ENCODE measurements at regions not wholly inside any gene's neighbourhood (a gene's known extent, or its start where the extent isn't known, plus 50 kb on each side); places are given as distances from the start of the nearest gene placed in this dataset.

DNA sequence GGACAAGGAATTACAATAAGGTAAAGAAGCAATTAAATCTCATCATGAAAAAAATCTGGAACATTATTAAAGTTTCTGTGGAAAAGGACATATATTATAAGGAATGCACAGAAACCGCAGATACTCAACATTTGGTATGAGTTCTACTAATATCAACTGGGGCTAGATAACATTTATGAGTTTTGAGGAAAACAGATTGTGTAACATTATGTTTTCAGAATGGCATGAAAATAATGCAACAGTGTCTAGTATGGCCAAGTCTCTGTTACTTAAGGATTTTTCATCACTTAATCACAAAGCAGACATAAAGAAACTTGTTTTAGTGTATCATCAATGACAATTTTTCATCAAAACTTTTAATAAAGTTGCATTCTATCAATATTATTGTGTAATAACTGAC, 785.0 kb downstream of the GLUD2 start:
- Histone ChIP-seq H3K9me3 (ENCODE audit: control insufficient read depth, insufficient read depth, low read length) (no peaks in the 10 kb centered on the region), H3K27me3 (ENCODE audit: control insufficient read depth, low read length) (no peaks in the 10 kb centered on the region), H3K36me3 (ENCODE audit: control insufficient read depth, low read length) (no peaks in the 10 kb centered on the region), H3K27ac (ENCODE audit: low read depth, low read length) (no peak overlapping the region), H3K4me1 (ENCODE audit: control insufficient read depth, low read length) (no peaks in the 10 kb centered on the region), H3K4me2 (ENCODE audit: low read length) (no peak overlapping the region), H4K20me1 (ENCODE audit: control insufficient read depth, insufficient read depth, low read depth, low read length) (no peaks in the 10 kb centered on the region), H3K9me2 (replicated peaks; ENCODE audit: control insufficient read depth, low read length) (no peaks in the 10 kb centered on the region), H3K4me3 (ENCODE audit: low read length) (no peak overlapping the region), H3K79me2 (ENCODE audit: control insufficient read depth, low read length) (no peaks in the 10 kb centered on the region), H3F3A (ENCODE audit: control insufficient read depth, insufficient read depth) (no peaks in the 10 kb centered on the region)
- TF ChIP-seq EZH2phosphoT487 (IDR thresholded peaks at IDR 0.05; ENCODE audit: borderline replicate concordance, low read length) = no peak
- TF ChIP-seq, protein P1, sequence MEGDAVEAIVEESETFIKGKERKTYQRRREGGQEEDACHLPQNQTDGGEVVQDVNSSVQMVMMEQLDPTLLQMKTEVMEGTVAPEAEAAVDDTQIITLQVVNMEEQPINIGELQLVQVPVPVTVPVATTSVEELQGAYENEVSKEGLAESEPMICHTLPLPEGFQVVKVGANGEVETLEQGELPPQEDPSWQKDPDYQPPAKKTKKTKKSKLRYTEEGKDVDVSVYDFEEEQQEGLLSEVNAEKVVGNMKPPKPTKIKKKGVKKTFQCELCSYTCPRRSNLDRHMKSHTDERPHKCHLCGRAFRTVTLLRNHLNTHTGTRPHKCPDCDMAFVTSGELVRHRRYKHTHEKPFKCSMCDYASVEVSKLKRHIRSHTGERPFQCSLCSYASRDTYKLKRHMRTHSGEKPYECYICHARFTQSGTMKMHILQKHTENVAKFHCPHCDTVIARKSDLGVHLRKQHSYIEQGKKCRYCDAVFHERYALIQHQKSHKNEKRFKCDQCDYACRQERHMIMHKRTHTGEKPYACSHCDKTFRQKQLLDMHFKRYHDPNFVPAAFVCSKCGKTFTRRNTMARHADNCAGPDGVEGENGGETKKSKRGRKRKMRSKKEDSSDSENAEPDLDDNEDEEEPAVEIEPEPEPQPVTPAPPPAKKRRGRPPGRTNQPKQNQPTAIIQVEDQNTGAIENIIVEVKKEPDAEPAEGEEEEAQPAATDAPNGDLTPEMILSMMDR (IDR thresholded peaks at IDR 0.05; ENCODE audit: low read depth, low read length, poor library complexity, severe bottlenecking) = no peak

GRCh38 chrX:121836000-121836399, 788.6 kb downstream of the GLUD2 start:
- no peaks in the 10 kb centered on the region for H3K79me2 ChIP-seq (ENCODE audit: control insufficient read depth, low read length)
- TF ChIP-seq, protein P1 (IDR thresholded peaks at IDR 0.05; ENCODE audit: low read depth, low read length, poor library complexity, severe bottlenecking) = no peak
- no peak for TF ChIP-seq EZH2phosphoT487 (IDR thresholded peaks at IDR 0.05; ENCODE audit: borderline replicate concordance, low read length)
- H3K4me2 ChIP-seq (ENCODE audit: low read length) = no peak overlapping the region
- H3K9me2 ChIP-seq (replicated peaks; ENCODE audit: control insufficient read depth, low read length) = no peaks in the 10 kb centered on the region
- no peaks in the 10 kb centered on the region for H4K20me1 ChIP-seq (ENCODE audit: control insufficient read depth, insufficient read depth, low read depth, low read length)
- H3F3A ChIP-seq (ENCODE audit: control insufficient read depth, insufficient read depth) = no peaks in the 10 kb centered on the region
- no peaks in the 10 kb centered on the region for H3K4me1 ChIP-seq (ENCODE audit: control insufficient read depth, low read length)
- no peak overlapping the region for H3K27ac ChIP-seq (ENCODE audit: low read depth, low read length)
- H3K36me3 ChIP-seq (ENCODE audit: control insufficient read depth, low read length) = no peaks in the 10 kb centered on the region
- H3K27me3 ChIP-seq (ENCODE audit: control insufficient read depth, low read length) = no peaks in the 10 kb centered on the region
- no peak overlapping the region for H3K4me3 ChIP-seq (ENCODE audit: low read length)
- no peaks in the 10 kb centered on the region for H3K9me3 ChIP-seq (ENCODE audit: control insufficient read depth, insufficient read depth, low read length)

- H3K9me3 ChIP-seq (ENCODE audit: control insufficient read depth, insufficient read depth, low read length) = no peaks in the 10 kb centered on the region
- TF ChIP-seq, protein P1 (IDR thresholded peaks at IDR 0.05; ENCODE audit: low read depth, low read length, poor library complexity, severe bottlenecking) = no peak
- no peaks in the 10 kb centered on the region for H3K27me3 ChIP-seq (ENCODE audit: control insufficient read depth, low read length)
- no peaks in the 10 kb centered on the region for H3K9me2 ChIP-seq (replicated peaks; ENCODE audit: control insufficient read depth, low read length)
- no peaks in the 10 kb centered on the region for H3K4me1 ChIP-seq (ENCODE audit: control insufficient read depth, low read length)
- no peaks in the 10 kb centered on the region for H4K20me1 ChIP-seq (ENCODE audit: control insufficient read depth, insufficient read depth, low read depth, low read length)
- H3K4me3 ChIP-seq (ENCODE audit: low read length) = no peak overlapping the region
- no peak overlapping the region for H3K4me2 ChIP-seq (ENCODE audit: low read length)
- H3K27ac ChIP-seq (ENCODE audit: low read depth, low read length) = no peak overlapping the region
- H3F3A ChIP-seq (ENCODE audit: control insufficient read depth, insufficient read depth) = no peaks in the 10 kb centered on the region
- no peaks in the 10 kb centered on the region for H3K79me2 ChIP-seq (ENCODE audit: control insufficient read depth, low read length)
- no peaks in the 10 kb centered on the region for H3K36me3 ChIP-seq (ENCODE audit: control insufficient read depth, low read length)
Measured at GRCh38 chrX:121851033-121851432, 803.6 kb downstream of the GLUD2 start.
